ENCODE measurements at regions not wholly inside any gene's neighbourhood (a gene's known extent, or its start where the extent isn't known, plus 50 kb on each side); places are given as distances from the start of the nearest gene placed in this dataset.
"Not testable (repeated sequence)": the region's sequence is repeated elsewhere in the genome, so short reads cannot be mapped to it uniquely, and the experiment has no call there.

GRCh38 chr18:43982582-43982981 is 698.1 kb upstream of the SETBP1 start:
- TF ChIP-seq POLR2A (IDR thresholded peaks at IDR 0.05; ENCODE audit: extremely low read depth, insufficient read length) = no peak
- no peak for TF ChIP-seq MAX (IDR thresholded peaks at IDR 0.05; ENCODE audit: low read depth, low read length)
- no peak for TF ChIP-seq MYC (IDR thresholded peaks at IDR 0.05; ENCODE audit: low read depth, low read length)
- no peak for TF ChIP-seq CTCF (IDR thresholded peaks at IDR 0.05; ENCODE audit: low read depth, low read length)
- no peak overlapping the region for H3K4me3 ChIP-seq (ENCODE audit: low read depth, low read length)
- no peak for DNase-seq (ENCODE audit: low read depth)

GRCh38 chr18:43987061-43987460 is 693.6 kb upstream of the SETBP1 start:
- DNase-seq (ENCODE audit: low read depth); H3K4me3 ChIP-seq (ENCODE audit: low read depth, low read length): not testable (repeated sequence)

- DNase-seq (ENCODE audit: low read depth) = no peak
- H3K4me3 ChIP-seq (ENCODE audit: low read depth, low read length) = no peak overlapping the region
- TF ChIP-seq POLR2A (IDR thresholded peaks at IDR 0.05; ENCODE audit: extremely low read depth, insufficient read length) = no peak
- TF ChIP-seq MYC (IDR thresholded peaks at IDR 0.05; ENCODE audit: low read depth, low read length) = no peak
- TF ChIP-seq MAX (IDR thresholded peaks at IDR 0.05; ENCODE audit: low read depth, low read length) = no peak
- TF ChIP-seq CTCF (IDR thresholded peaks at IDR 0.05; ENCODE audit: low read depth, low read length) = no peak
These were observed 687.9 kb upstream of the SETBP1 start for GRCh38 chr18:43992741-43993140.

GRCh38 chr18:43994381-43994780 is 686.3 kb upstream of the SETBP1 start:
- TF ChIP-seq CTCF (IDR thresholded peaks at IDR 0.05; ENCODE audit: low read depth, low read length) (no peak), MAX (IDR thresholded peaks at IDR 0.05; ENCODE audit: low read depth, low read length) (no peak), POLR2A (IDR thresholded peaks at IDR 0.05; ENCODE audit: extremely low read depth, insufficient read length) (no peak), MYC (IDR thresholded peaks at IDR 0.05; ENCODE audit: low read depth, low read length) (no peak)
- DNase-seq (ENCODE audit: low read depth) = no peak
- no peak overlapping the region for H3K4me3 ChIP-seq (ENCODE audit: low read depth, low read length)

GRCh38 chr18:44013871-44014270 is 666.8 kb upstream of the SETBP1 start:
- DNase-seq (ENCODE audit: low read depth) = no peak
- H3K4me3 ChIP-seq (ENCODE audit: low read depth, low read length) = no peak overlapping the region
- TF ChIP-seq MYC (IDR thresholded peaks at IDR 0.05; ENCODE audit: low read depth, low read length) (no peak), CTCF (IDR thresholded peaks at IDR 0.05; ENCODE audit: low read depth, low read length) (no peak), POLR2A (IDR thresholded peaks at IDR 0.05; ENCODE audit: extremely low read depth, insufficient read length) (no peak), MAX (IDR thresholded peaks at IDR 0.05; ENCODE audit: low read depth, low read length) (no peak)

- H3K4me3 ChIP-seq (ENCODE audit: low read depth, low read length) = no peak overlapping the region
- TF ChIP-seq POLR2A (IDR thresholded peaks at IDR 0.05; ENCODE audit: extremely low read depth, insufficient read length) = no peak
- TF ChIP-seq MYC (IDR thresholded peaks at IDR 0.05; ENCODE audit: low read depth, low read length) = no peak
- no peak for TF ChIP-seq MAX (IDR thresholded peaks at IDR 0.05; ENCODE audit: low read depth, low read length)
- TF ChIP-seq CTCF (IDR thresholded peaks at IDR 0.05; ENCODE audit: low read depth, low read length) = no peak
- DNase-seq (ENCODE audit: low read depth) = no peak
These were observed 655.3 kb upstream of the SETBP1 start for GRCh38 chr18:44025421-44025820.
